ENCODE measurements at regions not wholly inside any gene's neighbourhood (a gene's known extent, or its start where the extent isn't known, plus 50 kb on each side); places are given as distances from the start of the nearest gene placed in this dataset.

GRCh38 chr2:117613101-117613500, 201.4 kb upstream of the DDX18 start:
- no peak for TF ChIP-seq SMC3 (IDR thresholded peaks at IDR 0.05; ENCODE audit: low read depth, low read length)
- TF ChIP-seq, protein P1, sequence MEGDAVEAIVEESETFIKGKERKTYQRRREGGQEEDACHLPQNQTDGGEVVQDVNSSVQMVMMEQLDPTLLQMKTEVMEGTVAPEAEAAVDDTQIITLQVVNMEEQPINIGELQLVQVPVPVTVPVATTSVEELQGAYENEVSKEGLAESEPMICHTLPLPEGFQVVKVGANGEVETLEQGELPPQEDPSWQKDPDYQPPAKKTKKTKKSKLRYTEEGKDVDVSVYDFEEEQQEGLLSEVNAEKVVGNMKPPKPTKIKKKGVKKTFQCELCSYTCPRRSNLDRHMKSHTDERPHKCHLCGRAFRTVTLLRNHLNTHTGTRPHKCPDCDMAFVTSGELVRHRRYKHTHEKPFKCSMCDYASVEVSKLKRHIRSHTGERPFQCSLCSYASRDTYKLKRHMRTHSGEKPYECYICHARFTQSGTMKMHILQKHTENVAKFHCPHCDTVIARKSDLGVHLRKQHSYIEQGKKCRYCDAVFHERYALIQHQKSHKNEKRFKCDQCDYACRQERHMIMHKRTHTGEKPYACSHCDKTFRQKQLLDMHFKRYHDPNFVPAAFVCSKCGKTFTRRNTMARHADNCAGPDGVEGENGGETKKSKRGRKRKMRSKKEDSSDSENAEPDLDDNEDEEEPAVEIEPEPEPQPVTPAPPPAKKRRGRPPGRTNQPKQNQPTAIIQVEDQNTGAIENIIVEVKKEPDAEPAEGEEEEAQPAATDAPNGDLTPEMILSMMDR (conservative IDR thresholded peaks at IDR 0.05; ENCODE audit: low read depth, low read length): no peak
